ENCODE measurements at regions not wholly inside any gene's neighbourhood (a gene's known extent, or its start where the extent isn't known, plus 50 kb on each side); places are given as distances from the start of the nearest gene placed in this dataset.

DNA sequence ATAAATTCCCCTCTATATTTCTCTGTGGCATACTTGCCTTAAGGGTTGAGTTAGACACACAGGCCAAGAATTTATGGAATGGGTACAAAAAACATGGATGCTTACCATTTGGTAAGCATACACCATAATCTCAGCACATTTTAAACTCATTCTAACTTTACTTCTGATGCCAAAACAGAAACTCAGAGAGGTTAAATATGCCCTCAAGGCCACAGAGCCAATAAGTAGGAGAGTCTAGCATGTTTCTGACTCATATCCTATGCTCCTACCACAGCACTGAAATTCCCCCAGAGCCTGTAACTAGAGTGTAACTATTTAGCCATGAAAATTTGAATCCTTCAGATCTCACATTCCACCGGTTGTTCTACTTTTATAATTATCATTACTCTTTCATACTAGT is 559.7 kb downstream of the ACTL7B start:
- TF ChIP-seq, protein P1, sequence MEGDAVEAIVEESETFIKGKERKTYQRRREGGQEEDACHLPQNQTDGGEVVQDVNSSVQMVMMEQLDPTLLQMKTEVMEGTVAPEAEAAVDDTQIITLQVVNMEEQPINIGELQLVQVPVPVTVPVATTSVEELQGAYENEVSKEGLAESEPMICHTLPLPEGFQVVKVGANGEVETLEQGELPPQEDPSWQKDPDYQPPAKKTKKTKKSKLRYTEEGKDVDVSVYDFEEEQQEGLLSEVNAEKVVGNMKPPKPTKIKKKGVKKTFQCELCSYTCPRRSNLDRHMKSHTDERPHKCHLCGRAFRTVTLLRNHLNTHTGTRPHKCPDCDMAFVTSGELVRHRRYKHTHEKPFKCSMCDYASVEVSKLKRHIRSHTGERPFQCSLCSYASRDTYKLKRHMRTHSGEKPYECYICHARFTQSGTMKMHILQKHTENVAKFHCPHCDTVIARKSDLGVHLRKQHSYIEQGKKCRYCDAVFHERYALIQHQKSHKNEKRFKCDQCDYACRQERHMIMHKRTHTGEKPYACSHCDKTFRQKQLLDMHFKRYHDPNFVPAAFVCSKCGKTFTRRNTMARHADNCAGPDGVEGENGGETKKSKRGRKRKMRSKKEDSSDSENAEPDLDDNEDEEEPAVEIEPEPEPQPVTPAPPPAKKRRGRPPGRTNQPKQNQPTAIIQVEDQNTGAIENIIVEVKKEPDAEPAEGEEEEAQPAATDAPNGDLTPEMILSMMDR (IDR thresholded peaks at IDR 0.05; ENCODE audit: low read depth, low read length, missing control alignments) = no peak
- no peak for DNase-seq (ENCODE audit: low read depth)
- no peak overlapping the region for H3K4me3 ChIP-seq (ENCODE audit: low read depth, low read length)
- in situ Hi-C loops (cut with HindIII; ENCODE audit: low sequenced_read_pairs) = no loop called here

DNA sequence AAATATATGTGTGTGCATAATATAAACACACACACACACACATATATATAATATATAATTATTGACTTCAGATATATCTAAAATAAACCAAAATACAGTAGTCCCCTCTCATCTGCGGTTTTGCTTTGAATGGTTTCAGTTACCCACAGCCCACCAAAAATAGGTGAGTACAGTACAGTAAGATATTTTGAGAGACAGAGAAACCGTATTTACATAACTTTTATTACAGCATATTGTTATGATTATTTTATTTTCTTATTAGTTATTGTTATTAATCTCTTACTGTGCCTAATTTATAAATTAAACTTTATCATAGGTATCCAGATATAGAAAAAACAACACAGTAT is 564.2 kb downstream of the ACTL7B start:
- in situ Hi-C loops (cut with HindIII; ENCODE audit: low sequenced_read_pairs) = no loop called here
- DNase-seq (ENCODE audit: low read depth) = no peak
- TF ChIP-seq, protein P1 (IDR thresholded peaks at IDR 0.05; ENCODE audit: low read depth, low read length, missing control alignments) = no peak
- H3K4me3 ChIP-seq (ENCODE audit: low read depth, low read length) = no peak overlapping the region

DNA sequence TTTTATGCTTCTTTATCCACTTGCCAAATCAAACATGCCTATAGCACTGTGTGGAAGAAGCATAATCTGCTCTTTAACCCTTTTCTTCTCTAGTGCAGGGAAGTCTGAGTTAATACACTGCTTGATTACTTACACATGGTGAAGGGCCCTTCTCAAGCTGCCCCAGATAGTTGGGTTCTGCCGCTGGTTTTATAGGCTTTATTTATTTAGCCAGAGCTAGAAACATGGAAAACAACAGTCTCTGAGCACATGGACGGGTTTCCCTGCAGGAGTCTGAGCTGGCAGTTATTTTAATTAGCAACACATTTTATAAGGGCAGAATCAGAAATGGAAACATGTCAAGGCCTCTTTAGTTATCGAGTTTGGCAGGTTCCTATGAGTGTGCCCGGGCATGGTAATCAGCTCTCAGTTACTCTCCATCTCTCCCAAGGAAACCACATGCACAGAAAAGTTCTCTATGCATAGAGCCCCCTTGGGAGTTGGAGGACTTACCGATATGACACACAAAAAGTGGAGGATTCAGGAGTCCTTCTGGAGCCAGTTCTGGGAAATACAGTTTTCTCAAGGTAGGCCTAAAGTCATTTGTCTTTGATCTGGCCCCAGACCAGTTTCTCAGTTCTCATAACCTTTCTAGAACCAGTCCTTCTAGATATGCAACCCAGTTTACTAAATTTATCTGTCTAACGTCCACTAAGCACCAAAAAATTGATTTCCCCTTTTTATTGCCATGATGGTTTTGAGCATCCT is 564.8 kb downstream of the ACTL7B start:
- no peak overlapping the region for H3K4me3 ChIP-seq (ENCODE audit: low read depth, low read length)
- DNase-seq (ENCODE audit: low read depth) = no peak
- TF ChIP-seq, protein P1 (IDR thresholded peaks at IDR 0.05; ENCODE audit: low read depth, low read length, missing control alignments) = no peak
- in situ Hi-C loops (cut with HindIII; ENCODE audit: low sequenced_read_pairs) = no loop called here

DNA sequence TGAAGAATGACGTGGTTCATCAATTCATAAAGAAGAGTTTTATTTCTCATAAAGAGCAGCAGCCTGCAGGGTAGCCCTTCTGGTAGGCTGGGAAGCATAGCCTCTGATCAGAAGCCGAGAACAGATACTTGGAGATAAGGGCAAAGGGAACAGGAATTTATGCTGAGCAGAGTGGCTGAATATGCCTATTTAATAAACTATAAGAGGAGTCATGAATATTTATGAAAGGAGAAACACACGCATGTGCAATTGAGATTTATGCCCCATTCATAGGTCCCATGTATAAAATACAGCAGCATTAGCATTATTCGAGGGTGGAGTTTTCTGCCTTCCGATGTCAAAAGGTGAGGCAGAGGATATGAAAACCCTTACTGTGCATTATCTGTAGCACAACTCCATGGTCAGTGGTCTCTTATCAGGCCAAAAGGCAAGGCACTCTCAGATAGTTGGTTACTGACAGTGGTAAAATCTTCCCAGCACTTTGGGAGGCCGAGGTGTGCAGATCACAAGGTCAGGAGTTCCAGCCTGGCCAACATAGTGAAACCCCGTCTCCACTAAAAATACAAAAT is 569.1 kb downstream of the ACTL7B start:
- TF ChIP-seq, protein P1 (IDR thresholded peaks at IDR 0.05; ENCODE audit: low read depth, low read length, missing control alignments) = no peak
- in situ Hi-C loops (cut with HindIII; ENCODE audit: low sequenced_read_pairs) = no loop called here
- no peak for DNase-seq (ENCODE audit: low read depth)
- H3K4me3 ChIP-seq (ENCODE audit: low read depth, low read length) = no peak overlapping the region

DNA sequence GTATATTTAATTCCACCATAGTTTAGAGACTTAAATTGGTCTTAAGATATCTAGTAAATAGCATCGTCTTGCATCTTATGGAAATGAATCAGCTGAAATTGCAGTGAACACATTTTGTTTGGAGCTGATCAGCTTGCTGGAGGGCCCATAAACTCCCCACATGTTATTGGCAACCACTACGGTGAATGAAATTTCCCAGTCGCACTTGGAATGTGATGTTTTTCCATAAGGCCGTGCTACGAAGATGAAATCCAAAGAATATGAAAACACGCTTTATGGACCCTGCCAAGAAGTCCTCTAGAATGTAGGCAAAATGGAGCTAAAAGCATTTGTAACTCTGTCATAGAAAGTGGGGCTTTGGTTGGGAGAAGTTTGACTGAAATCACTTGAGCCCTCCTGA is 572.1 kb downstream of the ACTL7B start:
- TF ChIP-seq, protein P1 (IDR thresholded peaks at IDR 0.05; ENCODE audit: low read depth, low read length, missing control alignments) = no peak
- no peak for DNase-seq (ENCODE audit: low read depth)
- no peak overlapping the region for H3K4me3 ChIP-seq (ENCODE audit: low read depth, low read length)
- in situ Hi-C loops (cut with HindIII; ENCODE audit: low sequenced_read_pairs) = no loop called here

DNA sequence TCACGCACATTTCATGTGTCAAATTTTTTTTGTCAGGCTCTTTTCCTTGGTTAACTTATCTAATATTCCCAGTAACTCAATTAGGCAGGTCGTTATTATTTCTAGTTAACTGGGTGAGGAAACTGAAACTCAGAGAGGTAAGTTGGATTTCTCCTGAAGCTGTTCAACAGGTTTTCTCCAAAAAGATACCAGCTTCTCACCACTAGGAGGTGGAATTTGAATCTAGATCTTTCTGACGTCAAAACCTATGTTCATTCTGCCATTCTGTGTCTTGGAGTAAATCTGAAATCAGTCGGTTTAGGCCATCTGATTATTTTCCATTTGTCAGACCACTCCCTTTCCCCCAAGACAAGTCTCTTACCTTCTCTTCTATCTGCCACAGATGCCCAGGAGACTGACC is 572.9 kb downstream of the ACTL7B start:
- no peak for DNase-seq (ENCODE audit: low read depth)
- TF ChIP-seq, protein P1 (IDR thresholded peaks at IDR 0.05; ENCODE audit: low read depth, low read length, missing control alignments) = no peak
- in situ Hi-C loops (cut with HindIII; ENCODE audit: low sequenced_read_pairs) = no loop called here
- no peak overlapping the region for H3K4me3 ChIP-seq (ENCODE audit: low read depth, low read length)

Data from astrocyte of the cerebellum (primary cell).